Lung (tissue), 11 donors: ENCODE measurements at regions not wholly inside any gene's neighbourhood (a gene's known extent, or its start where the extent isn't known, plus 50 kb on each side); places are given as distances from the start of the nearest gene placed in this dataset.

Experiments used
- ATAC-seq: fragments of 200-7000 bp; cut with Tn5 transposase; one replicate; pipeline ENCODE4 v1.9.1; 2020; ENCODE audit warnings: moderate number of reproducible peaks; ENCODE audit not compliant: insufficient read depth, low FRiP score
- DNase-seq, 3 donors: peaks; one replicate each; pipeline ENCODE4 v3.0.0-alpha.2; 2013 to 2017
- H3K27ac ChIP-seq, 2 donors: one replicate each; pipeline ENCODE4 v1.5.1; 2013; ENCODE audit warnings: mild to moderate bottlenecking in 2 of 2, moderate library complexity in 2 of 2, control low read depth in 1 of 2, inconsistent platforms in 1 of 2, low read depth in 1 of 2, low read length in 1 of 2
- H3K27me3 ChIP-seq, 3 donors: one replicate each; pipeline ENCODE4 v1.5.1; 2013; ENCODE audit warnings: low read length in 2 of 3; ENCODE audit not compliant: control insufficient read depth in 3 of 3, insufficient read depth in 3 of 3
- H3K36me3 ChIP-seq, 4 donors: one replicate each; pipeline ENCODE4 v1.5.1; 2013; ENCODE audit warnings: low read length in 4 of 4, mild to moderate bottlenecking in 1 of 4, moderate library complexity in 1 of 4; ENCODE audit not compliant: control insufficient read depth in 4 of 4, insufficient read depth in 4 of 4
- H3K4me1 ChIP-seq, 5 donors: one replicate each; pipeline ENCODE4 v1.5.1; 2013; ENCODE audit warnings: low read length in 5 of 5, mild to moderate bottlenecking in 2 of 5, moderate library complexity in 1 of 5; ENCODE audit not compliant: control insufficient read depth in 5 of 5, insufficient read depth in 5 of 5
- H3K4me3 ChIP-seq: one replicate; pipeline ENCODE4 v1.5.1; 2013; ENCODE audit warnings: mild to moderate bottlenecking, control low read depth, moderate library complexity
- H3K9ac ChIP-seq, 2 donors: one replicate each; pipeline ENCODE4 v1.5.1; 2013; ENCODE audit warnings: low read length in 2 of 2, control low read depth in 1 of 2; ENCODE audit not compliant: insufficient read depth in 1 of 2
- H3K9me3 ChIP-seq, 4 donors: one replicate each; pipeline ENCODE4 v1.5.1; 2013; ENCODE audit warnings: low read length in 3 of 4, mild to moderate bottlenecking in 1 of 4, moderate library complexity in 1 of 4; ENCODE audit not compliant: control insufficient read depth in 4 of 4, insufficient read depth in 3 of 4
- CTCF ChIP-seq: IDR thresholded peaks from 2 replicates; pipeline ENCODE4 v1.5.1; 2012; ENCODE audit warnings: mild to moderate bottlenecking; ENCODE audit errors: control extremely low read depth, extremely low read depth
- WGBS, 2 donors: extraction: QIAGEN DNeasy Blood & Tissue Kit; methylation state at CpG; one replicate each; pipeline ENCODE4 v1.1.7; 2013; 5-methylcytosine and 5-hydroxymethylcytosine counted together
- donor health status: control.
- donor health status: control.
- donor health status: Bipolar disorder and iron deficiency.
- donor health status: healthy.
- donor health status: DM: yes; HTN: yes; CAD: no.

DNA sequence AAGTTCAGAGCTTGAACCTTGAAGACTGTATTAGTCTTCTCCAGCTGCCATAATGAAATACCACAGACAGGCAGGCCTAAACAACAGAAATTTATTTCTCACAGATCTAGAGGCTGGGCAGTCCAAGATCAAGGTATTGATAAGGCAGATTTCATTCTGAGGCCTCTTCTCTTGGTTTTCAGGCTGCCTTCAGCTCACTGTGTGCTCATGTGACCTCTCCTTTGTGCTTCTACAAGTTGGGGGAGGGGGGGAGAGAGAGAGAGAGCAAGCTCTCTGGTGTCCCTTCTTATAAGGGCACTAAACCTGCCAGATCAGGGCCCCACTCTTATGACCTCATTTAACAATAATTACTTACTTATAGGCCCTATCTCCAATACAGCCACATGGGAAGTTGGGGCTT is 102.6 kb upstream of the RSPO3 start:
- DNase-seq = no peak
- Histone ChIP-seq H3K9me3 (no peaks in the 10 kb centered on the region), H3K36me3 (no peaks in the 10 kb centered on the region), H3K27me3 (no peaks in the 10 kb centered on the region), H3K9ac (no peak overlapping the region), H3K4me1 (no peaks in the 10 kb centered on the region), H3K4me3 (no peak overlapping the region), H3K27ac (no peak overlapping the region)
- TF ChIP-seq CTCF = no peak
- no peak for ATAC-seq

DNA sequence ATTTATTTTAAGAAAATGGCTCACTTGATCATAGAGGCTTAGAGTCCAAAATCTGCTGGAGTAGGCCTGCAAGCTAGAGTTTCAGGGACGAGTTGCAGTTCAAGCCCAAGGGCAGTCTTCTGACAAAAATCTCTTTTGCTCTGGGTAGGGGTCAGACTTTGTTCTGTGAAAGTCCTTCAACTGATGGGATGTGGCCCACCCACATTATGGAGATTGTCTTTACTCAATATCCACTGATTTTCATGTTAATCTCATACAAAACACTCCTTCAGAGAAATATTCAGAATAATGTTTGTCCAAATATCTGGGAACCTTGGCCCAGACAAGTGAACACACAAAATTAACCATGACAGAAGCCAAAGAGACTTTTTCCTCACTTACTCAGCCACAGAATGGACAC is 98.6 kb upstream of the RSPO3 start:
- H3K9ac ChIP-seq = no peak overlapping the region
- no peaks in the 10 kb centered on the region for H3K36me3 ChIP-seq
- no peaks in the 10 kb centered on the region for H3K27me3 ChIP-seq
- no peak for TF ChIP-seq CTCF
- ATAC-seq (no peak), DNase-seq (no peak)
- peaks cover 0 to 14% (median 3%) of the 10 kb centered on the region in 5 donors for H3K4me1 ChIP-seq
- H3K9me3 ChIP-seq = no peaks in the 10 kb centered on the region
- WGBS, 2 donors = 46 to 69% methylated on average over 1 of the region's 1 CpG
- H3K27ac ChIP-seq = no peak overlapping the region
- H3K4me3 ChIP-seq = no peak overlapping the region

- 30 to 58% methylated on average over 7 of the region's 7 CpGs for WGBS, 2 donors
- peak; percentile 82 to 91 (median 90) for DNase-seq
- Histone ChIP-seq H3K36me3 (no peaks in the 10 kb centered on the region), H3K4me3 (no peak overlapping the region), H3K9ac (no peak overlapping the region), H3K27ac (no peak overlapping the region), H3K9me3 (no peaks in the 10 kb centered on the region), H3K27me3 (no peaks in the 10 kb centered on the region), H3K4me1 (peaks cover 0 to 14% (median 3%) of the 10 kb centered on the region in 5 donors)
- TF ChIP-seq CTCF = no peak
- ATAC-seq = peak; percentile 27
Measured at GRCh38 chr6:127022302-127022701, 96.2 kb upstream of the RSPO3 start.
